GM19463 (cell line): ENCODE measurements at regions not wholly inside any gene's neighbourhood (a gene's known extent, or its start where the extent isn't known, plus 50 kb on each side); places are given as distances from the start of the nearest gene placed in this dataset.

ENCODE experiments used
- ATAC-seq: cut with Tn5 transposase; IDR thresholded peaks from one replicate; pipeline ENCODE4 v1.9.1; 2021; ENCODE audit warnings: mild to moderate bottlenecking, moderate library complexity; ENCODE audit not compliant: unreplicated experiment

- ATAC-seq: no peak
Observed at GRCh38 chr2:18901242-18901641, 311.9 kb upstream of the NT5C1B start.

- no peak for ATAC-seq
Observed at GRCh38 chr2:18900691-18901141, 311.3 kb upstream of the NT5C1B start.

- no peak for ATAC-seq
Observed at GRCh38 chr2:18899725-18900124, 310.4 kb upstream of the NT5C1B start.

GRCh38 chr2:18898271-18898670 is 308.9 kb upstream of the NT5C1B start:
- ATAC-seq: no peak

GRCh38 chr2:18896125-18896764 is 306.9 kb upstream of the NT5C1B start:
- no peak for ATAC-seq

GRCh38 chr2:18891600-18892345 is 302.4 kb upstream of the NT5C1B start:
- ATAC-seq: no peak

GRCh38 chr2:18889565-18890332 is 300.4 kb upstream of the NT5C1B start:
- ATAC-seq: no peak

- no peak for ATAC-seq
Observed at GRCh38 chr2:18885457-18885856, 296.1 kb upstream of the NT5C1B start.

- no peak for ATAC-seq
Observed at GRCh38 chr2:18883616-18884456, 294.5 kb upstream of the NT5C1B start.

- no peak for ATAC-seq
Observed at GRCh38 chr2:18871430-18871829, 282.1 kb upstream of the NT5C1B start.

- no peak for ATAC-seq
Observed at GRCh38 chr2:18870307-18870706, 280.9 kb upstream of the NT5C1B start.

GRCh38 chr2:18861951-18862350 is 272.6 kb upstream of the NT5C1B start:
- ATAC-seq: no peak

GRCh38 chr2:18860179-18860578 is 270.8 kb upstream of the NT5C1B start:
- ATAC-seq: no peak

GRCh38 chr2:18856765-18857164 is 267.4 kb upstream of the NT5C1B start:
- ATAC-seq: no peak

GRCh38 chr2:18855027-18855426 is 265.7 kb upstream of the NT5C1B start:
- ATAC-seq: no peak

- ATAC-seq: no peak
Observed at GRCh38 chr2:18849841-18850578, 260.6 kb upstream of the NT5C1B start.

- no peak for ATAC-seq
Observed at GRCh38 chr2:18848646-18849045, 259.3 kb upstream of the NT5C1B start.

- ATAC-seq: no peak
Observed at GRCh38 chr2:18845854-18846445, 256.6 kb upstream of the NT5C1B start.

- no peak for ATAC-seq
Observed at GRCh38 chr2:18842836-18843235, 253.5 kb upstream of the NT5C1B start.
